ENCODE measurements at regions not wholly inside any gene's neighbourhood (a gene's known extent, or its start where the extent isn't known, plus 50 kb on each side); places are given as distances from the start of the nearest gene placed in this dataset.

DNA sequence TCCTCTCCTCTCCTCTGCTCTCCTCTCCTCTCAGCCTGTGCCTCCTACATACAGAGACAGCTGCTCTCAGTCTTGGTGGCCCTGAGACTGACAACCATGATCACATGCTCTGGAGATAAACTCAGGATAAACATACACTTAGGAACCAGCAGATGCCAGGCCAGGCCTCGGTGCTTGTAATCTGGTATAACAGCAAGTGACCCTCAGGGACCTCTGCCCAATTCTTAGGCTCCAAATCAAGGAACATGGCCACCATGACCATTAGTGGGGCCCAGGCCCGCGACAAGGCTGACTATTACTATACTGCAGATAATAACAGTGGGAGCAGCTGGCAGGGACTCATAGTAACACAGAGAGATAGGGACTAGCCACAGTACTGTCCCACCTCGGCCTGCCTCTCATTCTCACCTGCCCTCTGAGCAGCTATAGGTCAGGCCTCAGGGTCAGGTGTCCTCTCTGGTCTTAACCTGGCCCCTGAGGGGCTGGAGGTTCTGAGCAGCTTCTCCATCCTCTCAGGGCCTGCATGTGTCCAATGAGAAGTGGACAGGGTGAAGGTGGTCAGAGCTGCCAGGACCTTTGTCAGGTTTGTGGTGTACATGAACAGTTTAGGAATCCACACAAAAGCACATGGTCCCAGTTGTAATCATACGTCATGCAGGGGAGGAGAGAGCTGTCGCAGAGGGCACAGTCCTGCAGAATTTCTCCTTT lies 106.1 kb downstream of the GGTLC2 start:
- no peaks in the 10 kb centered on the region for H3K9me3 ChIP-seq
- no peak overlapping the region for H3K4me3 ChIP-seq
- H3K27ac ChIP-seq: no peak overlapping the region
- no peaks in the 10 kb centered on the region for H3K4me1 ChIP-seq
- no peak for DNase-seq
- intact Hi-C loops (cut with DNase I; ENCODE audit: low total_unique reads): no loop called here
- TF ChIP-seq, protein P1, sequence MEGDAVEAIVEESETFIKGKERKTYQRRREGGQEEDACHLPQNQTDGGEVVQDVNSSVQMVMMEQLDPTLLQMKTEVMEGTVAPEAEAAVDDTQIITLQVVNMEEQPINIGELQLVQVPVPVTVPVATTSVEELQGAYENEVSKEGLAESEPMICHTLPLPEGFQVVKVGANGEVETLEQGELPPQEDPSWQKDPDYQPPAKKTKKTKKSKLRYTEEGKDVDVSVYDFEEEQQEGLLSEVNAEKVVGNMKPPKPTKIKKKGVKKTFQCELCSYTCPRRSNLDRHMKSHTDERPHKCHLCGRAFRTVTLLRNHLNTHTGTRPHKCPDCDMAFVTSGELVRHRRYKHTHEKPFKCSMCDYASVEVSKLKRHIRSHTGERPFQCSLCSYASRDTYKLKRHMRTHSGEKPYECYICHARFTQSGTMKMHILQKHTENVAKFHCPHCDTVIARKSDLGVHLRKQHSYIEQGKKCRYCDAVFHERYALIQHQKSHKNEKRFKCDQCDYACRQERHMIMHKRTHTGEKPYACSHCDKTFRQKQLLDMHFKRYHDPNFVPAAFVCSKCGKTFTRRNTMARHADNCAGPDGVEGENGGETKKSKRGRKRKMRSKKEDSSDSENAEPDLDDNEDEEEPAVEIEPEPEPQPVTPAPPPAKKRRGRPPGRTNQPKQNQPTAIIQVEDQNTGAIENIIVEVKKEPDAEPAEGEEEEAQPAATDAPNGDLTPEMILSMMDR (IDR thresholded peaks at IDR 0.05): no peak
- TF ChIP-seq POLR2A (IDR thresholded peaks at IDR 0.05): no peak
- H3K27me3 ChIP-seq: no peaks in the 10 kb centered on the region
- H3K36me3 ChIP-seq: no peaks in the 10 kb centered on the region

DNA sequence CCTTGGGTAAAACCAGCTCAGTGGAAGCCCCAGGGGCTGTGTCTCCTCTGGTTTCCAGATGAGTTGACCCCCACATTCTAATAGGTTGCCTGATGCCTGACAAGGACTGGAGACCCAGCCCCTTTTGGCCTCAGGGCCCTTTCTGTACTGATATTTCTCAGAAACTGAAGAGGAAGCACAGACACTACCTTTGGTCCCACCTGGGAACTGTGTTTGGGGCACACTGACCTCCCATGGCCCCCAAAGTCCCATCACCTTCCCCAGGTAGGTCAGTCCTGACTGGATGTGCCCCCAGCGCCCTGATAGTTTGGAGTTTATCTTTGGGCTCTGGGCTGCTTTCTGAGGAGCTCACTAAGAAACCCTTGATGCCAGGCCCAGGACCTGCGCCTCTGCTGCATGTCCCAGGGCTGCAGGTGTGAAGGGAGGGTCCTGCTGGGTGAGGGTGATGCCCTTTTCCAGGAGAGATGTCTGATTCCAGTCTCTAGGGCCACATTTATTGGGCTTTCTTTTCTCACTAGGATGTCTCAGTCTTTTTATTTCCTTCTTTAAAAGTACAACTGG lies 106.7 kb downstream of the GGTLC2 start:
- intact Hi-C loops (cut with DNase I; ENCODE audit: low total_unique reads): no loop called here
- Histone ChIP-seq H3K4me3 (no peak overlapping the region), H3K27me3 (no peaks in the 10 kb centered on the region), H3K4me1 (no peaks in the 10 kb centered on the region), H3K27ac (no peak overlapping the region), H3K36me3 (no peaks in the 10 kb centered on the region), H3K9me3 (no peaks in the 10 kb centered on the region)
- no peak for DNase-seq
- no peak for TF ChIP-seq POLR2A (IDR thresholded peaks at IDR 0.05)
- TF ChIP-seq, protein P1 (IDR thresholded peaks at IDR 0.05): no peak

- Histone ChIP-seq H3K27ac (no peak overlapping the region), H3K36me3 (no peaks in the 10 kb centered on the region), H3K4me3 (no peak overlapping the region), H3K27me3 (no peaks in the 10 kb centered on the region), H3K9me3 (no peaks in the 10 kb centered on the region), H3K4me1 (no peaks in the 10 kb centered on the region)
- TF ChIP-seq, protein P1 (IDR thresholded peaks at IDR 0.05): no peak
- TF ChIP-seq POLR2A (IDR thresholded peaks at IDR 0.05): no peak
- no peak for DNase-seq
- intact Hi-C loops (cut with DNase I; ENCODE audit: low total_unique reads): no loop called here
Observed at GRCh38 chr22:22752199-22752555, 107.8 kb downstream of the GGTLC2 start.

DNA sequence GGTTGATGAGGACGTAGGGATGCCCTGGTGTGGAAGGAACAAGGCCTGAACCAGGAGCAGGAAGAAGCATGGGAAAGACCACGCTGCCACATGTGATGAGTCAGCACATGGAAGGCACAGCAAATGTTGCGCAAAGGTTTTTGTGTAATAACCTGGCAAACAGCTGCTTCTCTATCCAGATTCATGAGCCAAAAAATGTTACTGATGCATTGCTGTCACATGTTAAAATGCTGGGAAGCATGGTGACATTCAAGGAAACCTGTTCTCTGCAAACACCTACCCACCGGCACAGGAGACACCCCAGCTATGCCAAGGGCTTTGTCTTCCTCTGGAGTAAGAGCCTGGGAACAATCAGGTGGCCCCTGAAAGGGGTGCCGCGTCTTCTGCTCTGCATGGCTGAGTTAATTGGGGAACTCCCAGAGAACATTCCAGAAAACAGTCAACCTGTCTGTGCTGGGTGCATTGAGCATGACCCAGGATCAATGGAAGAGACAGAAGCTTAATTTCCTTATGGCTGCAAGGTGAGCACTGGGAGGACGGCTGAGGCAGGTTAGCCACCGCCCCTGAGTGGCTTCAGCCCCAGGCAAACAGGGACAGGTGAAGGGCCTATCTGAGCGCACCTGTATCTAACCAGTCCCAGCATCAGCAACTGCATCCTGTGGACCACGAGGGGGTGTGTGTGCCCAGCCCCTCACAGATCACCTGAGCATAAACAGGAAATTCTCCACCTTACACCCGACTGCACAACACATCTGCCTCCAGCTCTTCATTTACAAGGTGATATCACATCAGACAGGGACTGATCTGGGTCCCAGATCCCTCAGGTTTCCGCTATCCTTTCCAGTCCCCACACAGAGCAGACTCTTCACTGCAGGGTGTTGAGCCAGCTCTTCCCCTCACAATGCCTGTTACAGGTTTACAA lies 108.4 kb downstream of the GGTLC2 start:
- Histone ChIP-seq H3K36me3 (no peaks in the 10 kb centered on the region), H3K27me3 (no peaks in the 10 kb centered on the region), H3K9me3 (no peaks in the 10 kb centered on the region), H3K4me3 (no peak overlapping the region), H3K27ac (no peak overlapping the region), H3K4me1 (no peaks in the 10 kb centered on the region)
- TF ChIP-seq, protein P1 (IDR thresholded peaks at IDR 0.05): no peak
- DNase-seq: no peak
- intact Hi-C loops (cut with DNase I; ENCODE audit: low total_unique reads): no loop called here
